Upper lobe of left lung (tissue), 6 donors: ENCODE measurements at regions not wholly inside any gene's neighbourhood (a gene's known extent, or its start where the extent isn't known, plus 50 kb on each side); places are given as distances from the start of the nearest gene placed in this dataset.
"Not testable (repeated sequence)": the region's sequence is repeated elsewhere in the genome, so short reads cannot be mapped to it uniquely, and the experiment has no call there.

Source experiments
- ATAC-seq, 2 donors: fragments of 200-7000 bp; cut with Tn5 transposase; one replicate each; pipeline ENCODE4 v1.9.1; 2022; ENCODE audit warnings: mild to moderate bottlenecking in 2 of 2, moderate library complexity in 2 of 2; ENCODE audit not compliant: low FRiP score in 2 of 2
- DNase-seq, 2 donors: peaks; one replicate each; pipeline ENCODE4 v3.0.0-alpha.2; 2019 to 2020
- H3K27ac ChIP-seq, 4 donors: fragments of 200-600 bp; sonication (generic); one replicate each; pipeline ENCODE4 v1.5.1; 2016 to 2019
- H3K27me3 ChIP-seq, 4 donors: fragments of 200-600 bp; sonication (generic); one replicate each; pipeline ENCODE4 v1.5.1; 2017 to 2019
- H3K36me3 ChIP-seq, 4 donors: fragments of 200-600 bp; sonication (generic); one replicate each; pipeline ENCODE4 v1.5.1; 2016 to 2019
- H3K4me1 ChIP-seq, 4 donors: fragments of 200-600 bp; sonication (generic); one replicate each; pipeline ENCODE4 v1.5.1; 2018 to 2019
- H3K4me3 ChIP-seq, 4 donors: fragments of 200-600 bp; sonication (generic); one replicate each; pipeline ENCODE4 v1.5.1; 2017 to 2019; ENCODE audit warnings: mild to moderate bottlenecking in 2 of 4, moderate library complexity in 1 of 4
- H3K9me3 ChIP-seq, 4 donors: fragments of 200-600 bp; sonication (generic); one replicate each; pipeline ENCODE4 v1.5.1; 2018 to 2019
- EP300 ChIP-seq, 4 donors: sonication (generic); formaldehyde crosslinking; IDR thresholded peaks; one replicate each; pipeline ENCODE4 v1.5.1; 2017; ENCODE audit warnings: antibody characterized with exemption in 4 of 4, control low read depth in 2 of 4
- POLR2A ChIP-seq, 4 donors: fragments of 450-650 bp; IDR thresholded peaks; one replicate each; pipeline ENCODE4 v1.5.1; 2016 to 2017; ENCODE audit warnings: antibody characterized with exemption in 4 of 4, mild to moderate bottlenecking in 2 of 4
- POLR2AphosphoS5 ChIP-seq, 2 donors: sonication (generic); formaldehyde crosslinking; IDR thresholded peaks; one replicate each; pipeline ENCODE4 v1.5.1; 2017; ENCODE audit warnings: antibody characterized with exemption in 2 of 2
- whole genome bisulfite sequencing, 2 donors: methylation state at CpG; one replicate each; pipeline ENCODE4 v1.1.5; 2017 to 2018; 5-methylcytosine and 5-hydroxymethylcytosine counted together
- TF ChIP-seq, protein P1 (sequence below), 6 experiments: fragments of 450-650 bp in 4 of 6; fragments of 200-600 bp in 2 of 6; sonication (generic) in 2 of 6; IDR thresholded peaks; one replicate each; pipeline ENCODE4 v1.5.1; 2016 to 2019; ENCODE audit warnings: antibody characterized with exemption in 6 of 6
- donor health status: DM: no; HTN: no; CAD: no; lungs with moderate emphysema.
- donor health status: DM: no; HTN: yes; CAD: no; lungs with severe emphysema.

GRCh38 chr6:22765015-22765414 lies 195.6 kb downstream of the HDGFL1 start:
- ATAC-seq (no peak), DNase-seq (no peak)
- whole genome bisulfite sequencing, 2 donors = 96 to 97% methylated on average over 4 of the region's 4 CpGs
- Histone ChIP-seq H3K27me3 (no peaks in the 10 kb centered on the region), H3K36me3 (no peaks in the 10 kb centered on the region), H3K4me3 (no peak overlapping the region), H3K4me1 (no peaks in the 10 kb centered on the region), H3K27ac (no peak overlapping the region), H3K9me3 (no peaks in the 10 kb centered on the region)
- TF ChIP-seq POLR2AphosphoS5 (IDR thresholded peaks at IDR 0.05) (no peak), POLR2A (IDR thresholded peaks at IDR 0.05) (no peak), EP300 (IDR thresholded peaks at IDR 0.05) (no peak)
- TF ChIP-seq, protein P1, sequence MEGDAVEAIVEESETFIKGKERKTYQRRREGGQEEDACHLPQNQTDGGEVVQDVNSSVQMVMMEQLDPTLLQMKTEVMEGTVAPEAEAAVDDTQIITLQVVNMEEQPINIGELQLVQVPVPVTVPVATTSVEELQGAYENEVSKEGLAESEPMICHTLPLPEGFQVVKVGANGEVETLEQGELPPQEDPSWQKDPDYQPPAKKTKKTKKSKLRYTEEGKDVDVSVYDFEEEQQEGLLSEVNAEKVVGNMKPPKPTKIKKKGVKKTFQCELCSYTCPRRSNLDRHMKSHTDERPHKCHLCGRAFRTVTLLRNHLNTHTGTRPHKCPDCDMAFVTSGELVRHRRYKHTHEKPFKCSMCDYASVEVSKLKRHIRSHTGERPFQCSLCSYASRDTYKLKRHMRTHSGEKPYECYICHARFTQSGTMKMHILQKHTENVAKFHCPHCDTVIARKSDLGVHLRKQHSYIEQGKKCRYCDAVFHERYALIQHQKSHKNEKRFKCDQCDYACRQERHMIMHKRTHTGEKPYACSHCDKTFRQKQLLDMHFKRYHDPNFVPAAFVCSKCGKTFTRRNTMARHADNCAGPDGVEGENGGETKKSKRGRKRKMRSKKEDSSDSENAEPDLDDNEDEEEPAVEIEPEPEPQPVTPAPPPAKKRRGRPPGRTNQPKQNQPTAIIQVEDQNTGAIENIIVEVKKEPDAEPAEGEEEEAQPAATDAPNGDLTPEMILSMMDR (IDR thresholded peaks at IDR 0.05) = no peak

- no peaks in the 10 kb centered on the region for H3K27me3 ChIP-seq
- WGBS, 2 donors = 90 to 92% methylated on average over 4 of the region's 4 CpGs
- no peak for DNase-seq
- TF ChIP-seq POLR2A (IDR thresholded peaks at IDR 0.05) = no peak
- no peak for TF ChIP-seq EP300 (IDR thresholded peaks at IDR 0.05)
- TF ChIP-seq, protein P1 (IDR thresholded peaks at IDR 0.05) = no peak
- TF ChIP-seq POLR2AphosphoS5 (IDR thresholded peaks at IDR 0.05) = no peak
- no peaks in the 10 kb centered on the region for H3K36me3 ChIP-seq
- H3K27ac ChIP-seq = no peak overlapping the region
- H3K4me1 ChIP-seq = no peaks in the 10 kb centered on the region
- no peak overlapping the region for H3K4me3 ChIP-seq
- no peaks in the 10 kb centered on the region for H3K9me3 ChIP-seq
- no peak for ATAC-seq
Measured at GRCh38 chr6:22766979-22767378, 197.6 kb downstream of the HDGFL1 start.

- no peak overlapping the region for H3K4me3 ChIP-seq
- no peaks in the 10 kb centered on the region for H3K27me3 ChIP-seq
- H3K36me3 ChIP-seq = no peaks in the 10 kb centered on the region
- no peak for DNase-seq
- no peak overlapping the region for H3K27ac ChIP-seq
- H3K4me1 ChIP-seq = no peaks in the 10 kb centered on the region
- 91 to 97% methylated on average over 1 of the region's 1 CpG for WGBS, 2 donors
- TF ChIP-seq POLR2A (IDR thresholded peaks at IDR 0.05) (no peak), POLR2AphosphoS5 (IDR thresholded peaks at IDR 0.05) (no peak), EP300 (IDR thresholded peaks at IDR 0.05) (no peak)
- TF ChIP-seq, protein P1 (IDR thresholded peaks at IDR 0.05) = no peak
- no peaks in the 10 kb centered on the region for H3K9me3 ChIP-seq
- no peak for ATAC-seq
Measured at GRCh38 chr6:22770054-22770453, 200.7 kb downstream of the HDGFL1 start.

- H3K4me1 ChIP-seq = no peaks in the 10 kb centered on the region
- 72 to 81% methylated on average over 2 of the region's 2 CpGs for WGBS, 2 donors
- TF ChIP-seq, protein P1 (IDR thresholded peaks at IDR 0.05) = no peak
- no peak for TF ChIP-seq EP300 (IDR thresholded peaks at IDR 0.05)
- no peak for TF ChIP-seq POLR2AphosphoS5 (IDR thresholded peaks at IDR 0.05)
- TF ChIP-seq POLR2A (IDR thresholded peaks at IDR 0.05) = no peak
- no peaks in the 10 kb centered on the region for H3K27me3 ChIP-seq
- H3K36me3 ChIP-seq = no peaks in the 10 kb centered on the region
- no peak overlapping the region for H3K4me3 ChIP-seq
- DNase-seq (no peak), ATAC-seq (no peak)
- peaks cover 0 to 12% (median 9%) of the 10 kb centered on the region in 4 donors for H3K9me3 ChIP-seq
- H3K27ac ChIP-seq = no peak overlapping the region
Measured at GRCh38 chr6:22774129-22774528, 204.8 kb downstream of the HDGFL1 start.

- not testable (repeated sequence) for ATAC-seq, DNase-seq, H3K27me3 ChIP-seq, H3K36me3 ChIP-seq, H3K27ac ChIP-seq, H3K4me3 ChIP-seq, H3K4me1 ChIP-seq
- H3K9me3 ChIP-seq = peaks cover 0 to 22% (median 13%) of the 10 kb centered on the region in 4 donors
- 25 to 48% methylated on average over 1 of the region's 1 CpG for WGBS, 2 donors
Measured at GRCh38 chr6:22778438-22778837, 209.1 kb downstream of the HDGFL1 start.
